ENCODE measurements at regions not wholly inside any gene's neighbourhood (a gene's known extent, or its start where the extent isn't known, plus 50 kb on each side); places are given as distances from the start of the nearest gene placed in this dataset.

DNA sequence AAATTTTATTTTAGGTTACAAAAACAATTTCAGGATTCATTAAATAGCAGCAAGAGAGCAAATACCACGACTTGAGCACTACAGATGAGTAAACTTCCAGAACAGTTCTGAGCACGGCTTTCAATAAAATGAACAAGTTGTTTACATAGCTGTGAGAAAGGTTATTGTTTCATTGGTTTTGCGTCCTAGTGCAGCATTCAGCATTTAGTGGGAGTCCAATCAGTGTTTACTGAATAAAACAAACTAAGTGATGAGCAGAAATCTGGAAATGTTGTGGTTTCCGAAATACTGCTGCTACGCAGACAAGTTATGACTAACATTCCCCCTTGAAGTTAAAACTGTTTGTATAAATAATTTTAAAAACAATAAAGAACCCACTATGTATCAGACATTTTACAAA, 251.5 kb upstream of the STARD13 start:
- H3K4me1 ChIP-seq: peaks cover 26% of the 10 kb centered on the region
- H3K36me3 ChIP-seq (replicated peaks in 1 of 2; ENCODE audit: insufficient read depth in 1 of 2, low read depth in 2 of 2): no peaks in the 10 kb centered on the region
- no peaks in the 10 kb centered on the region for H3K9me3 ChIP-seq
- no peak for TF ChIP-seq POLR2A (IDR thresholded peaks at IDR 0.05)
- TF ChIP-seq, protein P1, sequence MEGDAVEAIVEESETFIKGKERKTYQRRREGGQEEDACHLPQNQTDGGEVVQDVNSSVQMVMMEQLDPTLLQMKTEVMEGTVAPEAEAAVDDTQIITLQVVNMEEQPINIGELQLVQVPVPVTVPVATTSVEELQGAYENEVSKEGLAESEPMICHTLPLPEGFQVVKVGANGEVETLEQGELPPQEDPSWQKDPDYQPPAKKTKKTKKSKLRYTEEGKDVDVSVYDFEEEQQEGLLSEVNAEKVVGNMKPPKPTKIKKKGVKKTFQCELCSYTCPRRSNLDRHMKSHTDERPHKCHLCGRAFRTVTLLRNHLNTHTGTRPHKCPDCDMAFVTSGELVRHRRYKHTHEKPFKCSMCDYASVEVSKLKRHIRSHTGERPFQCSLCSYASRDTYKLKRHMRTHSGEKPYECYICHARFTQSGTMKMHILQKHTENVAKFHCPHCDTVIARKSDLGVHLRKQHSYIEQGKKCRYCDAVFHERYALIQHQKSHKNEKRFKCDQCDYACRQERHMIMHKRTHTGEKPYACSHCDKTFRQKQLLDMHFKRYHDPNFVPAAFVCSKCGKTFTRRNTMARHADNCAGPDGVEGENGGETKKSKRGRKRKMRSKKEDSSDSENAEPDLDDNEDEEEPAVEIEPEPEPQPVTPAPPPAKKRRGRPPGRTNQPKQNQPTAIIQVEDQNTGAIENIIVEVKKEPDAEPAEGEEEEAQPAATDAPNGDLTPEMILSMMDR (IDR thresholded peaks at IDR 0.05): no peak
- ATAC-seq (no peak), DNase-seq (no peak)
- no peak overlapping the region for H3K4me3 ChIP-seq
- no peaks in the 10 kb centered on the region for H3K27me3 ChIP-seq
- WGBS, 2 donors: 44 to 54% methylated on average over 5 of the region's 5 CpGs
- peak overlapping the region in 1 of 4 donors; percentile 24 for H3K27ac ChIP-seq
- intact Hi-C loops (cut with DNase I): no loop called here

GRCh38 chr13:33537676-33538075, 252.1 kb upstream of the STARD13 start:
- DNase-seq (no peak), ATAC-seq (no peak)
- Histone ChIP-seq H3K4me1 (peaks cover 26% of the 10 kb centered on the region), H3K27ac (peak overlapping the region in 1 of 4 donors; percentile 17), H3K27me3 (no peaks in the 10 kb centered on the region), H3K36me3 (replicated peaks in 1 of 2; ENCODE audit: insufficient read depth in 1 of 2, low read depth in 2 of 2) (no peaks in the 10 kb centered on the region), H3K9me3 (no peaks in the 10 kb centered on the region), H3K4me3 (no peak overlapping the region)
- TF ChIP-seq POLR2A (IDR thresholded peaks at IDR 0.05): no peak
- TF ChIP-seq, protein P1 (IDR thresholded peaks at IDR 0.05): no peak
- WGBS, 2 donors: 89% methylated on average over 2 of the region's 2 CpGs
- intact Hi-C loops (cut with DNase I): no loop called here

- Histone ChIP-seq H3K27me3 (no peaks in the 10 kb centered on the region), H3K36me3 (replicated peaks in 1 of 2; ENCODE audit: insufficient read depth in 1 of 2, low read depth in 2 of 2) (no peaks in the 10 kb centered on the region), H3K9me3 (no peaks in the 10 kb centered on the region), H3K27ac (peak overlapping the region; percentile 94 to 98 (median 96)), H3K4me3 (no peak overlapping the region), H3K4me1 (peaks cover 48% of the 10 kb centered on the region)
- intact Hi-C loops (cut with DNase I): no loop called here
- ATAC-seq (no peak), DNase-seq (no peak)
- TF ChIP-seq, protein P1 (IDR thresholded peaks at IDR 0.05): no peak
- no peak for TF ChIP-seq POLR2A (IDR thresholded peaks at IDR 0.05)
- WGBS, 2 donors: 28% methylated on average over 7 of the region's 7 CpGs
Observed at GRCh38 chr13:33541456-33541855, 255.9 kb upstream of the STARD13 start.

GRCh38 chr13:33541962-33542308, 256.4 kb upstream of the STARD13 start:
- peaks cover 44% of the 10 kb centered on the region for H3K4me1 ChIP-seq
- H3K36me3 ChIP-seq (replicated peaks in 1 of 2; ENCODE audit: insufficient read depth in 1 of 2, low read depth in 2 of 2): no peaks in the 10 kb centered on the region
- TF ChIP-seq, protein P1 (IDR thresholded peaks at IDR 0.05): no peak
- TF ChIP-seq POLR2A (IDR thresholded peaks at IDR 0.05): no peak
- DNase-seq: no peak
- H3K9me3 ChIP-seq: no peaks in the 10 kb centered on the region
- ATAC-seq: no peak
- intact Hi-C loops (cut with DNase I): no loop called here
- H3K27ac ChIP-seq: peak overlapping the region; percentile 94 to 98 (median 96)
- 2 to 6% methylated on average over 8 of the region's 8 CpGs for WGBS, 2 donors
- H3K4me3 ChIP-seq: no peak overlapping the region
- no peaks in the 10 kb centered on the region for H3K27me3 ChIP-seq

DNA sequence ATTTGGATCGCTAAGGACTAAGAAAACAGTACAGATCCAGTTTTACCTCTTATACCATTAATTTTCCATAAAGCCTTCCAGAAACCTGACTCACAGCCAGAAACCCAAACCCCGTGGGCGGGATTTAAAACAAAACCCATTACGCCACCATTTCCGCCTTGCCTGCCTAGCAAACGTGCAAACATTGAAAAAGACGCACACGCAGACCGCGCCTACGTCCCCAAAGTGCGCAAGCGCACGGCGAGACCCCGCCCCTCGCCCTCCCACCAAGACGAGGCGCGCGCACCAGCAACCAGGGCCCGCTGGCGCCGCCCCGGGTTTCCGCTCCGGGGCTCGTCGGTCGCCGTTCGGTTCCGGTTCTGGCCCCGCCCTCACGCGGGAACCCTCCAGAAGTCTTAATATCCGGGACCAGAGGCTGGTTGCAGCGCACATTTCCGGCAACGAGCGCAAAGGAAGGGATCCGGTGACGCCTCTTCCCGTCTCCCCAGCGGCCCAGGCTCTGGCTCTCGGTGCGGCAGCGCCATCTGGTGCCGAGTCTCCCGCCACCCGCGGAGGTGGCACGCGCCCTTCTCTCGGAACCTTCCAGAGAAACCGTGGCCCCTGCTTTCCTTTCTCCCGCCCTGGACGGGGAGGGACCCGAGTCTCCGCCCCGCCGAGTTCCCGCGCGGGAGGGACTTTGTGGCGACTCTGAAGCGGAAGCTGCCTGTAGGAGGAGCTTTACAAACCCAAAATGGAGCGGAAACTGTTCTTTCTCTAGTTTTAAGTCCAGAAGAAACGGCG, 256.9 kb upstream of the STARD13 start:
- Histone ChIP-seq H3K4me1 (peaks cover 38% of the 10 kb centered on the region), H3K27ac (peak overlapping the region; percentile 94 to 98 (median 96)), H3K36me3 (replicated peaks in 1 of 2; ENCODE audit: insufficient read depth in 1 of 2, low read depth in 2 of 2) (no peaks in the 10 kb centered on the region), H3K27me3 (no peaks in the 10 kb centered on the region), H3K4me3 (no peak overlapping the region), H3K9me3 (no peaks in the 10 kb centered on the region)
- WGBS, 2 donors: 1% methylated on average over 37 to 69 of the region's 70 CpGs
- ATAC-seq (peak; percentile 90), DNase-seq (peak; percentile 99)
- intact Hi-C loops (cut with DNase I): no loop called here
- TF ChIP-seq, protein P1 (IDR thresholded peaks at IDR 0.05): peak; percentile 79 to 99 (median 98)
- TF ChIP-seq POLR2A (IDR thresholded peaks at IDR 0.05): peak; percentile 55 to 76 (median 72)
